C1 segment of cervical spinal cord (tissue), 14 donors: ENCODE measurements at regions not wholly inside any gene's neighbourhood (a gene's known extent, or its start where the extent isn't known, plus 50 kb on each side); places are given as distances from the start of the nearest gene placed in this dataset.
"Not testable (repeated sequence)": the region's sequence is repeated elsewhere in the genome, so short reads cannot be mapped to it uniquely, and the experiment has no call there.

ENCODE experiments used
- DNase-seq, 14 donors: peaks; one replicate each; lab custom pipeline; 2025; lab: John Stamatoyannopoulos, UW

GRCh38 chr5:99600952-99601351 is 672.1 kb upstream of the CHD1 start:
- DNase-seq: no peak

- DNase-seq: no peak
Observed at GRCh38 chr5:99590806-99591205, 662.0 kb upstream of the CHD1 start.

GRCh38 chr5:99589424-99589823 is 660.6 kb upstream of the CHD1 start:
- no peak for DNase-seq

- no peak for DNase-seq
Observed at GRCh38 chr5:99587983-99588382, 659.2 kb upstream of the CHD1 start.

DNA sequence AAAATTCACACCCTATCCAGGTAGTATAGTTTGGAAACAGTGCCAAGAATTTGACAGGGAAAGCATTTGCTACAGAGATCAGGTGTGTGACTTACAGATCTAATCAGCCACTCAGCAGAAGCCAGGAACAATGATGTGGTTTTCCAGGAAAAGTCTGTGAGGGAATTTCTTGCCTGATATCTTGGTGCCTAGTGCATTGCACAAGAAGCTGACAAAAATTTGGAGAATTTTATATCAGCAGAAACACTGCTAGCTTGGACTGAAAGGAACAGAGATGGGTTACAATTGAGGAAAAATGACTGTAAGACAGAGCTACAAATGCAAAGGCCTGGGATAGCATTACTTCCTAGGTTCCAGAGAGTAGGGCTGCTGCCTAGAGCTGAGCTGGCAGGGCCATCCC is 658.1 kb upstream of the CHD1 start:
- no peak for DNase-seq

GRCh38 chr5:99581204-99581603 is 652.4 kb upstream of the CHD1 start:
- not testable (repeated sequence) for DNase-seq

- not testable (repeated sequence) for DNase-seq
Observed at GRCh38 chr5:99562937-99563627, 634.3 kb upstream of the CHD1 start.

- no peak for DNase-seq
Observed at GRCh38 chr5:99553211-99553810, 624.5 kb upstream of the CHD1 start.

DNA sequence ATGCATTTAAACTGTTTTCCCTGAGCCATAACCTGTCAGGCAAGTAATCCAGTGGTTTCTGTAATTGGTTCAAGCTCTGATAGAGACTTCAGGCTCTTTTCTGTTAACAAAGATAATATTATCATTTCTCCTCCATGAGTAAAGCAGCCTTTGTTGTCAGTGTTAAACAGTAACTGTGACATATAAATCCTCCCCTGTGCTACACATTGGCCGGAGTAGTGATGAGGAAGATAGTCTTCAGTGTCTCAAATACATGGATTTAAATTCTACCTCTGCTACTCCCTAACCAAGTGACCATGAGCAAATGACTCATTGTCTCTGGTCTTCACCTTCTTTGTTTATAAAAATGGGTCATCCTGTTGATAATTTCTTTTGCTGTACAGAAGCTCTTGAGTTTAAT is 615.5 kb upstream of the CHD1 start:
- no peak for DNase-seq

DNA sequence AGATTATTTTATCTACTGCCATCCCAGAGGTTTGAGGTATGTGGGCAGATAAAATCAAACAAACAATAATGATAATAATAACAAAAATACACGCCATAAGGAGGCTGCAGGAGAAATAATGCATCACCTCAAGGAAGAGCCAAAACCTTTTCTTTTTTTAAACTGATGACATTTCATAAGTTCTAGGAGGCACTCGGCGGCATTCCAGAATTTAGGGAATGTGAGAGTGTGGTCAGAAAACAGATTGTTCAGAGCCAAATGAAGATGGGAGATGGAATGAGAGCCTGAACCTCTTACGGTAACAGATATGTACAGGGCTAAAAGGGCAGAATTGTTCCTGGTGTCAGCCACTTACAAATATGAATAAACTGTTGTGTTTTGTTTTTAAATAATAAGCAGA is 615.0 kb upstream of the CHD1 start:
- no peak for DNase-seq

- not testable (repeated sequence) for DNase-seq
Observed at GRCh38 chr5:99534241-99534640, 605.4 kb upstream of the CHD1 start.

- not testable (repeated sequence) for DNase-seq
Observed at GRCh38 chr5:99521666-99522065, 592.9 kb upstream of the CHD1 start.

GRCh38 chr5:99515864-99516490 is 587.2 kb upstream of the CHD1 start:
- DNase-seq: not testable (repeated sequence)

DNA sequence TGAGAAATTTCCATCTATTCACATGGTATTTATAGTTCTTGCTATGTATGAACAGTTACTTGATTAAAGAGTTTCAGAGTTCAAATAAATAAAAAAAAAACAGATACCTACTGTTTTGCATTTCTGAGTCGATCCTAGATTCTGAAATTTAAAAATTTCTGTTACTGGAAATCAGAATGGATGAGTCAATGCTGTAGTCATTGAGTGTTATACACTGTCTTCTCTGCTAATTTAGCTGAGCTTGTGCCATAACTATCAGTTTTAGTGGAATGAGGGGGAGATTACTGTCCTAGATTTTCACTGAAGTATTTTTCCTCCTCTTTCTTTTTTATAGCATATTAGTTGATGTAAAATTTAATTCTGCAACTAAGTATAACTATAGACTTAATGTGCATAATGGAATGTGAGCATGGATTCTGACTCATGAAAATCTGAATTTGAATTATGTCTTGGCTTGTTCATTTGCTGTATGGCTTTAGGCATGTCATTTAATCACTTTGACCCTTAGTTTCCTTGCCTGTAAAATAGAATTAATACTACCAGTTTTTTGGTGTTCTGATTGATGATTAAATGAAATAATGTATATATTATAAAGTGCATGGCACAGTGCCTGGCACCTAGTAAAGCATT is 581.5 kb upstream of the CHD1 start:
- not testable (repeated sequence) for DNase-seq

DNA sequence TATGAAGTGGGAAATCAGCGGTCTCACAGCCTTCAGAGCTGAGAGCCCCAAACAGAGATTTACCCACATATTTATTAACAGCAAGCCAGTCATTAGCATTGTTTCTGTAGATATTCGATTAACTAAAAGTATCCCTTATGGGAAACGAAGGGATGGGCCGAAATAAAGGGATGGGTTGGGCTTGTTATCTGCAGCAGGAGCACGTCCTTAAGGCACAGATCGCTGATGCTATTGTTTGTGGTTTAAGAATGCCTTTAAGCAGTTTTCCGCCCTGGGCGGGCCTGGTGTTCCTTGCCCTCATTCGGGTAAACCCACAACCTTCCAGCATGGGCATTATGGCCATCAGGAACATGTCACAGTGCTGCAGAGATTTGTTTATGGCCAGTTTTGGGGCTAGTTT is 580.3 kb upstream of the CHD1 start:
- DNase-seq: not testable (repeated sequence)

DNA sequence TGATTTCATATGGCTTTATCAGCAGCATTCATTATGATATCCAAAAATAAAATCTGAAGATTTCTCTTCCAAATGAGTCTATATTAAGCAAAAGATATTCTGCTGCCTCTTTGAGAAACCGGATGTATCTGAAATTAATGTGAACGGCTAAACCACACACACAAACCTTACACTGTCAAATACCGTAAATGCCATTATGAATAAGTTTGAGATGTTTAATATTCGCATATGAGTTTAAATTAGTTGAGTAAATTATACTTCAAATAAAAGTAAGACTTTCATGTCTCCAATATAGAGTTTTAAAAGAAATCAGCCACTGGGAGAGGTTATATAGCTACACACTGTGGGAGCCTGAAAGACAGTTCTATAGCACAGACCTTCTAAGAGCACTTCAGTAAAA is 566.6 kb upstream of the CHD1 start:
- not testable (repeated sequence) for DNase-seq

DNA sequence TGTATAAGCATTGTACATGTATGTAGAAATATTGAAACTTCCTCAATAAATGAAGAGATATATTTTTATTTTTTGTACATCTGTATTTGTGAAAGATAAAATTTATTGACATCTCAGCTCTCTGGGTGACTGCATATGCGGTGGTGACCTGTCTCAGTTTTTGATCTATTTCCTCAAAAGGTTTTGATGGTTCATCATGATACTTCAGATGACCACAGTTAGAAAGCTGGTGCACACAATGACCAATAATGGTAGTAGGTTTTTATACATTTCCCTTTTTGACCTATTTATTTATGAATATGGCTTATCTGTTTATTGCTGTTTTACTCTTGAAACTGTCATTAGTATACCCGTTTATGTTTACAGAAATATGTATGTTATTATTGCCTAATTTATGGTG is 549.6 kb upstream of the CHD1 start:
- DNase-seq: not testable (repeated sequence)

DNA sequence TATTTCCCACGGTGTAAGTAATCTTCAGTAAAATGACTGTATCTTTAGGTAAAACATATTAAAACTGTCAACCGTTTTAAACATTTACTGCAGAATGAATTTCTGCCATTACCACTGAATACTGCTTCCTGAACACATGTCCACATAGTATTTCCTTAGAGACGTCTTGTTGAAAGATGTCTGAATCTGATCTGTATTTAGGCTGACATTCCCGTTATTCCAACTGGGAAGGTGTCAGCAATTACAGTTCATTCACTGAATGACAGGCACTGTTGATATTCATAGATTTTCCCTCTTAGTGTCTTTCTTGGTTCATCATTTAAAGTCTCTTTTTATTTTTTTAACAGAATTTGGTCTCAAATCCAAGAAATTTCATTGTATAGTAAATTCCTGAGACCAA is 544.5 kb upstream of the CHD1 start:
- not testable (repeated sequence) for DNase-seq

- not testable (repeated sequence) for DNase-seq
Observed at GRCh38 chr5:99471726-99472125, 542.9 kb upstream of the CHD1 start.

GRCh38 chr5:99471178-99471577 is 542.4 kb upstream of the CHD1 start:
- DNase-seq: not testable (repeated sequence)

DNA sequence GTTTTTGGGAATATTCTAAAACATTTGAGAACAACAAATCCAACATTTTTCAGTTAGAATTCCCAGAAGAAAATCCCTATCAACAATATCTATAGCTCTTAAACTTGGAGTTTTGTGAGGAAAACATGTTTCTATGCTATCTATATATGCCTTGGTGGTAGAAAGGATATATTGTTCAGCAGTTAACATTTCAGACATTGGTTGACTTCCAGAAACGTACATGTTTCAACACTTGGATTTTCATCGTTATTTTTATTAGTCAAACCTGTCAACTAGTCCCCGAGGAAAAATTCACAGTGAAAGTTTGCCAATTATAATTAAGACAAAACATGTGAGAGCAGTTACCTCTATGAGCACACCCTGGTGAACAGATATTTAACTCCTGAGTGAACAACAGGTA is 541.8 kb upstream of the CHD1 start:
- not testable (repeated sequence) for DNase-seq

GRCh38 chr5:99460701-99461100 is 531.9 kb upstream of the CHD1 start:
- no peak for DNase-seq

DNA sequence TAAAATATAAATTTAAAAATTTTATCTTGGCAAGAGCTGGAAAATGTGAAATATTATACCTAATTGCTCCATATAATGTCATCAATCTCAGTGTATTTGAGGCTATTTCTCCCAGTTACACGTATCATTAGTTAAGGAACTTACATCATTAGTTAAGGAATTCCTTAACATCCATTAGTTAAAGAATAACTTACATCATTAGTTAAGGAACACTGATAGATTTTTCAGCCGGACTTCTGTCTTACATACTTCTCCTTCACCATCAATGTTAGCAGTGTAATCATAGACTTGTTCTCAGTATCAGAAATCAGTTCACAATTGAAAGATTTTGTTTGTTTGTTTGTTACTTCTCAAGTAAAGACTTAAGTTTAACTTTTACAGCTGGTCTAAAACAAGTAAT is 524.4 kb upstream of the CHD1 start:
- DNase-seq: no peak
